Endodermal cell (in vitro differentiated cells): ENCODE measurements at regions not wholly inside any gene's neighbourhood (a gene's known extent, or its start where the extent isn't known, plus 50 kb on each side); places are given as distances from the start of the nearest gene placed in this dataset.

Source experiments
- DNase-seq: peaks from one replicate; pipeline ENCODE4 v3.0.0-alpha.2; 2017
- H3K27ac ChIP-seq: 2 replicates; pipeline ENCODE4 v1.5.1; 2013; ENCODE audit warnings: mild to moderate bottlenecking, low read depth, low read length, moderate library complexity
- H3K27me3 ChIP-seq: 2 replicates; pipeline ENCODE4 v1.6.1; 2013; ENCODE audit warnings: mild to moderate bottlenecking, low read length, moderate library complexity; ENCODE audit not compliant: insufficient read depth, control insufficient read depth, poor library complexity, severe bottlenecking
- H3K36me3 ChIP-seq: 2 replicates; pipeline ENCODE4 v1.7.0; 2013; ENCODE audit warnings: mild to moderate bottlenecking, low read length, moderate library complexity; ENCODE audit not compliant: control insufficient read depth, insufficient read depth
- H3K4me1 ChIP-seq: one replicate; pipeline ENCODE4 v1.7.0; 2013; ENCODE audit warnings: low read length; ENCODE audit not compliant: control insufficient read depth, insufficient read depth
- H3K4me3 ChIP-seq: 2 replicates; pipeline ENCODE4 v1.5.1; 2013; ENCODE audit warnings: mild to moderate bottlenecking, low read length, moderate library complexity
- H3K9ac ChIP-seq: 2 replicates; pipeline ENCODE4 v1.6.1; 2013; ENCODE audit warnings: mild to moderate bottlenecking, low read length, moderate library complexity; ENCODE audit not compliant: poor library complexity, severe bottlenecking; ENCODE audit errors: extremely low read depth
- H3K9me3 ChIP-seq: 2 replicates; pipeline ENCODE4 v1.6.1; 2013; ENCODE audit warnings: mild to moderate bottlenecking, low read length, moderate library complexity; ENCODE audit not compliant: control insufficient read depth
- H3K27ac Mint-ChIP-seq: 2 replicates; pipeline ENCODE4 v1.8.0; 2020; ENCODE audit warnings: mixed read lengths
- H3K27me3 Mint-ChIP-seq: 2 replicates; pipeline ENCODE4 v1.8.0; 2021; ENCODE audit warnings: mild to moderate bottlenecking, mixed read lengths; ENCODE audit not compliant: insufficient read depth
- H3K36me3 Mint-ChIP-seq: 2 replicates; pipeline ENCODE4 v1.8.0; 2020; ENCODE audit warnings: low read depth, mixed read lengths
- H3K4me1 Mint-ChIP-seq: 2 replicates; pipeline ENCODE4 v1.8.0; 2020; ENCODE audit warnings: mixed read lengths
- H3K4me3 Mint-ChIP-seq: 2 replicates; pipeline ENCODE4 v1.8.0; 2020; ENCODE audit warnings: mild to moderate bottlenecking, moderate library complexity, mixed read lengths
- H3K9me3 Mint-ChIP-seq: 2 replicates; pipeline ENCODE4 v1.8.0; 2020; ENCODE audit warnings: mild to moderate bottlenecking, mixed read lengths
- CTCF ChIP-seq: fragments of 200-600 bp; sonication (generic); conservative IDR thresholded peaks from 2 replicates; pipeline ENCODE4 v1.5.0; 2021; ENCODE audit warnings: antibody characterized with exemption, mild to moderate bottlenecking
- WGBS, 2 experiments: methylation state at CpG; one replicate each; pipeline versions ENCODE4 v1.1.5 to v1.1.7; 2013; ENCODE audit warnings: missing lambda C conversion rate in 2 of 2, mixed read lengths in 1 of 2; ENCODE audit not compliant: insufficient coverage in 1 of 2, insufficient read length in 1 of 2; 5-methylcytosine and 5-hydroxymethylcytosine counted together

- no peak for DNase-seq
- Histone ChIP-seq H3K27ac (no peak overlapping the region), H3K9ac (no peak overlapping the region), H3K4me1 (no peaks in the 10 kb centered on the region), H3K4me3 (no peak overlapping the region), H3K9me3 (no peaks in the 10 kb centered on the region), H3K36me3 (no peaks in the 10 kb centered on the region), H3K27me3 (no peaks in the 10 kb centered on the region)
- Mint-ChIP-seq H3K4me1 (no peaks in the 10 kb centered on the region), H3K27ac (no peak overlapping the region), H3K27me3 (no peaks in the 10 kb centered on the region), H3K9me3 (no peaks in the 10 kb centered on the region), H3K4me3 (no peak overlapping the region), H3K36me3 (peaks cover 18% of the 10 kb centered on the region)
- 85 to 100% methylated on average over 1 to 2 of the region's 2 CpGs for WGBS, 2 experiments
- no peak for TF ChIP-seq CTCF
Observed at GRCh38 chr7:19930851-19931250, 157.4 kb upstream of the TMEM196 start.

- Histone ChIP-seq H3K4me1 (no peaks in the 10 kb centered on the region), H3K27ac (no peak overlapping the region), H3K36me3 (no peaks in the 10 kb centered on the region), H3K4me3 (no peak overlapping the region), H3K9me3 (no peaks in the 10 kb centered on the region), H3K9ac (no peak overlapping the region), H3K27me3 (no peaks in the 10 kb centered on the region)
- H3K27me3 Mint-ChIP-seq, result no peaks in the 10 kb centered on the region
- H3K4me1 Mint-ChIP-seq, result no peaks in the 10 kb centered on the region
- H3K36me3 Mint-ChIP-seq, result peaks cover 18% of the 10 kb centered on the region
- no peak overlapping the region for H3K4me3 Mint-ChIP-seq
- 100% methylated on average over 1 of the region's 1 CpG; no CpG with 5 or more reads in 1 of the 2 experiments for WGBS, 2 experiments
- H3K9me3 Mint-ChIP-seq, result no peaks in the 10 kb centered on the region
- no peak for TF ChIP-seq CTCF
- DNase-seq, result no peak
- H3K27ac Mint-ChIP-seq, result no peak overlapping the region
Observed at GRCh38 chr7:19930051-19930450, 156.6 kb upstream of the TMEM196 start.

- Histone ChIP-seq H3K36me3 (no peaks in the 10 kb centered on the region), H3K9ac (no peak overlapping the region), H3K4me1 (no peaks in the 10 kb centered on the region), H3K27ac (no peak overlapping the region), H3K27me3 (no peaks in the 10 kb centered on the region), H3K4me3 (no peak overlapping the region), H3K9me3 (no peaks in the 10 kb centered on the region)
- Mint-ChIP-seq H3K27me3 (no peaks in the 10 kb centered on the region), H3K27ac (no peak overlapping the region), H3K4me1 (no peaks in the 10 kb centered on the region), H3K9me3 (no peaks in the 10 kb centered on the region), H3K36me3 (peaks cover 12% of the 10 kb centered on the region), H3K4me3 (no peak overlapping the region)
- TF ChIP-seq CTCF, result no peak
- no peak for DNase-seq
Observed at GRCh38 chr7:19928247-19928646, 154.8 kb upstream of the TMEM196 start.
